Testis (tissue), 2 donors: ENCODE measurements at regions not wholly inside any gene's neighbourhood (a gene's known extent, or its start where the extent isn't known, plus 50 kb on each side); places are given as distances from the start of the nearest gene placed in this dataset.

Experiments
- POLR2A ChIP-seq: fragments of 450-650 bp; IDR thresholded peaks from one replicate; pipeline ENCODE4 v1.6.1; 2017; ENCODE audit warnings: antibody characterized with exemption, mild to moderate bottlenecking, moderate library complexity
- TF ChIP-seq, protein P1 (sequence below), 3 experiments: fragments of 450-650 bp in 2 of 3; fragments of 200-600 bp in 1 of 3; sonication (generic) in 1 of 3; IDR thresholded peaks; one replicate each; pipeline ENCODE4 v1.5.1; 2016 to 2019; ENCODE audit warnings: antibody characterized with exemption in 3 of 3, mild to moderate bottlenecking in 2 of 3, moderate library complexity in 1 of 3

DNA sequence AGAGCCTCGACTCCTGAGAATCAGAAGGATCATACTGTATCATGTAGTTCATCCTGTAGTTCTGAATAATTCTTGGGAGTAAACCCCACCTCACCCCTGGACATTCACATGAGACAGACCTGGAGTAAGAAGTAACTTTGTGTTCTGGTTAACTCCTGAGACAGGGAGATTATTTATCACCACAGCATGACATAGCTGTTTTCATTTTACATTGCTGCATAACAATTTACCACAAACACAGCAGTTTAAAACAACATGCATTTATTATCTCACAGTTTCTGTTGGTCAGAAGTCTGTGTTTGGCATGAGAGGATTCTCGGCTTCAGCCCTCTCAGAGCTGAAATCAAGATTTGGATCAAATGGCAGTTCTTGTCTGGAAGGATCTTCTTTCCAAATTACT lies 855.8 kb upstream of the FANCL start:
- TF ChIP-seq, protein P1, sequence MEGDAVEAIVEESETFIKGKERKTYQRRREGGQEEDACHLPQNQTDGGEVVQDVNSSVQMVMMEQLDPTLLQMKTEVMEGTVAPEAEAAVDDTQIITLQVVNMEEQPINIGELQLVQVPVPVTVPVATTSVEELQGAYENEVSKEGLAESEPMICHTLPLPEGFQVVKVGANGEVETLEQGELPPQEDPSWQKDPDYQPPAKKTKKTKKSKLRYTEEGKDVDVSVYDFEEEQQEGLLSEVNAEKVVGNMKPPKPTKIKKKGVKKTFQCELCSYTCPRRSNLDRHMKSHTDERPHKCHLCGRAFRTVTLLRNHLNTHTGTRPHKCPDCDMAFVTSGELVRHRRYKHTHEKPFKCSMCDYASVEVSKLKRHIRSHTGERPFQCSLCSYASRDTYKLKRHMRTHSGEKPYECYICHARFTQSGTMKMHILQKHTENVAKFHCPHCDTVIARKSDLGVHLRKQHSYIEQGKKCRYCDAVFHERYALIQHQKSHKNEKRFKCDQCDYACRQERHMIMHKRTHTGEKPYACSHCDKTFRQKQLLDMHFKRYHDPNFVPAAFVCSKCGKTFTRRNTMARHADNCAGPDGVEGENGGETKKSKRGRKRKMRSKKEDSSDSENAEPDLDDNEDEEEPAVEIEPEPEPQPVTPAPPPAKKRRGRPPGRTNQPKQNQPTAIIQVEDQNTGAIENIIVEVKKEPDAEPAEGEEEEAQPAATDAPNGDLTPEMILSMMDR (IDR thresholded peaks at IDR 0.05), result no peak
- TF ChIP-seq POLR2A, result no peak
